Skeletal muscle tissue (tissue), 3 donors: ENCODE measurements at regions not wholly inside any gene's neighbourhood (a gene's known extent, or its start where the extent isn't known, plus 50 kb on each side); places are given as distances from the start of the nearest gene placed in this dataset.

Source experiments
- H3K27ac ChIP-seq: one replicate; pipeline ENCODE4 v1.7.0; 2013; ENCODE audit warnings: mild to moderate bottlenecking, low read depth, low read length, inconsistent platforms
- H3K27me3 ChIP-seq, 3 donors: one replicate each; pipeline ENCODE4 v1.7.0; 2013; ENCODE audit warnings: low read length in 3 of 3; ENCODE audit not compliant: control insufficient read depth in 3 of 3, insufficient read depth in 3 of 3
- H3K36me3 ChIP-seq, 3 donors: one replicate each; pipeline ENCODE4 v1.7.0; 2013; ENCODE audit warnings: low read length in 3 of 3; ENCODE audit not compliant: control insufficient read depth in 3 of 3, insufficient read depth in 3 of 3
- H3K4me1 ChIP-seq, 3 donors: one replicate each; pipeline ENCODE4 v1.7.0; 2013; ENCODE audit warnings: low read length in 3 of 3, mild to moderate bottlenecking in 3 of 3; ENCODE audit not compliant: control insufficient read depth in 3 of 3, insufficient read depth in 3 of 3
- H3K4me3 ChIP-seq, 3 donors: one replicate each; pipeline ENCODE4 v1.7.0; 2013; ENCODE audit warnings: low read length in 3 of 3
- H3K9ac ChIP-seq, 3 donors: one replicate each; pipeline ENCODE4 v1.7.0; 2013; ENCODE audit warnings: low read length in 3 of 3, mild to moderate bottlenecking in 3 of 3, moderate library complexity in 2 of 3, low read depth in 1 of 3
- H3K9me3 ChIP-seq, 3 donors: one replicate each; pipeline ENCODE4 v1.7.0; 2013; ENCODE audit warnings: low read length in 3 of 3; ENCODE audit not compliant: control insufficient read depth in 3 of 3
- donor health status: Osteomylitis.

- Histone ChIP-seq H3K9me3 (no peaks in the 10 kb centered on the region), H3K36me3 (no peaks in the 10 kb centered on the region), H3K9ac (no peak overlapping the region), H3K4me1 (no peaks in the 10 kb centered on the region), H3K27ac (no peak overlapping the region), H3K27me3 (no peaks in the 10 kb centered on the region), H3K4me3 (no peak overlapping the region)
These were observed 671.3 kb downstream of the MRPL39 start for GRCh38 chr21:24935991-24936390.

- H3K27ac ChIP-seq, result no peak overlapping the region
- H3K4me1 ChIP-seq, result no peaks in the 10 kb centered on the region
- H3K9me3 ChIP-seq, result no peaks in the 10 kb centered on the region
- no peak overlapping the region for H3K9ac ChIP-seq
- no peaks in the 10 kb centered on the region for H3K36me3 ChIP-seq
- no peaks in the 10 kb centered on the region for H3K27me3 ChIP-seq
- H3K4me3 ChIP-seq, result no peak overlapping the region
These were observed 696.7 kb downstream of the MRPL39 start for GRCh38 chr21:24910591-24910990.

- H3K4me3 ChIP-seq, result no peak overlapping the region
- H3K36me3 ChIP-seq, result no peaks in the 10 kb centered on the region
- H3K27me3 ChIP-seq, result no peaks in the 10 kb centered on the region
- H3K4me1 ChIP-seq, result no peaks in the 10 kb centered on the region
- H3K27ac ChIP-seq, result no peak overlapping the region
- no peaks in the 10 kb centered on the region for H3K9me3 ChIP-seq
- no peak overlapping the region for H3K9ac ChIP-seq
These were observed 703.2 kb downstream of the MRPL39 start for GRCh38 chr21:24903994-24904635.

GRCh38 chr21:24899138-24899537 is 708.1 kb downstream of the MRPL39 start:
- H3K36me3 ChIP-seq, result no peaks in the 10 kb centered on the region
- no peaks in the 10 kb centered on the region for H3K4me1 ChIP-seq
- no peak overlapping the region for H3K9ac ChIP-seq
- no peak overlapping the region for H3K27ac ChIP-seq
- no peaks in the 10 kb centered on the region for H3K27me3 ChIP-seq
- H3K4me3 ChIP-seq, result no peak overlapping the region
- no peaks in the 10 kb centered on the region for H3K9me3 ChIP-seq

GRCh38 chr21:24897883-24898282 is 709.4 kb downstream of the MRPL39 start:
- Histone ChIP-seq H3K27me3 (no peaks in the 10 kb centered on the region), H3K4me3 (no peak overlapping the region), H3K9ac (no peak overlapping the region), H3K27ac (no peak overlapping the region), H3K36me3 (no peaks in the 10 kb centered on the region), H3K9me3 (no peaks in the 10 kb centered on the region), H3K4me1 (no peaks in the 10 kb centered on the region)

- H3K27ac ChIP-seq, result no peak overlapping the region
- no peaks in the 10 kb centered on the region for H3K27me3 ChIP-seq
- no peaks in the 10 kb centered on the region for H3K4me1 ChIP-seq
- H3K9ac ChIP-seq, result no peak overlapping the region
- H3K4me3 ChIP-seq, result no peak overlapping the region
- H3K9me3 ChIP-seq, result no peaks in the 10 kb centered on the region
- H3K36me3 ChIP-seq, result no peaks in the 10 kb centered on the region
These were observed 710.6 kb downstream of the MRPL39 start for GRCh38 chr21:24896735-24897124.

- no peaks in the 10 kb centered on the region for H3K36me3 ChIP-seq
- no peak overlapping the region for H3K27ac ChIP-seq
- H3K27me3 ChIP-seq, result no peaks in the 10 kb centered on the region
- no peaks in the 10 kb centered on the region for H3K9me3 ChIP-seq
- H3K9ac ChIP-seq, result no peak overlapping the region
- no peak overlapping the region for H3K4me3 ChIP-seq
- H3K4me1 ChIP-seq, result no peaks in the 10 kb centered on the region
These were observed 711.2 kb downstream of the MRPL39 start for GRCh38 chr21:24895885-24896734.

GRCh38 chr21:24894324-24894723 is 713.0 kb downstream of the MRPL39 start:
- Histone ChIP-seq H3K27me3 (no peaks in the 10 kb centered on the region), H3K9me3 (no peaks in the 10 kb centered on the region), H3K9ac (no peak overlapping the region), H3K4me3 (no peak overlapping the region), H3K27ac (no peak overlapping the region), H3K36me3 (no peaks in the 10 kb centered on the region), H3K4me1 (no peaks in the 10 kb centered on the region)

- Histone ChIP-seq H3K36me3 (no peaks in the 10 kb centered on the region), H3K4me1 (no peaks in the 10 kb centered on the region), H3K27me3 (no peaks in the 10 kb centered on the region), H3K27ac (no peak overlapping the region), H3K4me3 (no peak overlapping the region), H3K9ac (no peak overlapping the region), H3K9me3 (no peaks in the 10 kb centered on the region)
These were observed 717.3 kb downstream of the MRPL39 start for GRCh38 chr21:24890021-24890420.

GRCh38 chr21:24881506-24881905 is 725.8 kb downstream of the MRPL39 start:
- no peak overlapping the region for H3K9ac ChIP-seq
- H3K36me3 ChIP-seq, result no peaks in the 10 kb centered on the region
- no peaks in the 10 kb centered on the region for H3K4me1 ChIP-seq
- H3K9me3 ChIP-seq, result no peaks in the 10 kb centered on the region
- H3K27me3 ChIP-seq, result no peaks in the 10 kb centered on the region
- no peak overlapping the region for H3K27ac ChIP-seq
- no peak overlapping the region for H3K4me3 ChIP-seq
